ENCODE measurements at regions not wholly inside any gene's neighbourhood (a gene's known extent, or its start where the extent isn't known, plus 50 kb on each side); places are given as distances from the start of the nearest gene placed in this dataset.
"Not testable (repeated sequence)": the region's sequence is repeated elsewhere in the genome, so short reads cannot be mapped to it uniquely, and the experiment has no call there.

DNA sequence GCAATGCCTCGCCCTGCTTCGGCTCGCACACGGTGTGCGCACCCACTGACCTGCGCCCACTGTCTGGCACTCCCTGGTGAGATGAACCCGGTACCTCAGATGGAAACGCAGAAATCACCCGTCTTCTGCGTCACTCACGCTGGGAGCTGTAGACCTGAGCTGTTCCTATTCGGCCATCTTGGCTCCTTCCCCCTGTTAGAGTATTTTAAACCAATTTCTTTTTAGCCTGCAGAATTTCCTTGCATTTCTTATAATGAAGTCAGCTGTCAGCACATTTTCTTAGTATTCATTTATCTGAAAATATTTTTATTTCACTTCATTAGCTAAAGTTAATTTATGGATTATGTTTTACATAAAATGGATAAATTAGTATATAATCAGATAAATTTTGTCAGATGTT, 288.8 kb downstream of the LIG4 start:
- not testable (repeated sequence) for FAIRE-seq; DNase-seq (ENCODE audit: low spot score)

DNA sequence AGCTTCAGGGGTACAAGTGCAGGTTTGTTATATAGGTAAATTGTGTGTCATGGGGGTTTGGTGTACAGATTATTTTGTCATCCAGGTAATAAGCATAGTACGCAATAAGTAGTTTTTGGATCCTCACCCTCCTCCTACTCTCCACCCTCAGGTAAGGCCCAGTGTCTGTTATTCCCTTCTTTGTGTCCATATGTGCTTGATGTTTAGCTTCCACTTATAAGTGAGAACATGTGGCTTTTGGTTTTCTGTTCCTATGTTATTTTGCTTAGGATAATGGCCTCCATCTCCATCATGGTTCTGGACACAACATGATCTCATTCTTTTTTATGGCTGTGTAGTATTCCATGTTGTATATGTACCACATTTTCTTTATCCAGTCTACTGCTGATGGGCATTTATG, 298.4 kb downstream of the LIG4 start:
- DNase-seq (ENCODE audit: low spot score); FAIRE-seq: not testable (repeated sequence)

DNA sequence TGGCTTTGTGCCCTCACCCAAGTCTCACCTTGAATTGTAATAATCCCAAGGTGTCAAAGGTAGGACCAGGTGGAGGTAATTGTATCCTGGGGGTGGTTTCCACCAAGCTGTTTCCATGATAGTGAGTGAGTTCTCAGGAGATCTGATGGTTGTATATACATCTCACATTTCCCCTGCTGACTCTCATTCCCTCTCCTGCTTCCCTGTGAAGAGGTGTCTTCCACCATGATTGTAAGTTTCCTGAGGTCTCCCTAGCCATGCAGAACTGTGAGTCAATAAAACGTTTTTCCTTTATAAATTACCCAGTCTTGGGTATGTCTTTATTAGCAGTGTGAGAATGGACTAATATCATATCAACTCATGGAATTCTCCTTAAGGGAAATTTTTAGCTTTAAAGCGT, 302.6 kb downstream of the LIG4 start:
- FAIRE-seq (no peak), DNase-seq (ENCODE audit: low spot score) (no peak)

DNA sequence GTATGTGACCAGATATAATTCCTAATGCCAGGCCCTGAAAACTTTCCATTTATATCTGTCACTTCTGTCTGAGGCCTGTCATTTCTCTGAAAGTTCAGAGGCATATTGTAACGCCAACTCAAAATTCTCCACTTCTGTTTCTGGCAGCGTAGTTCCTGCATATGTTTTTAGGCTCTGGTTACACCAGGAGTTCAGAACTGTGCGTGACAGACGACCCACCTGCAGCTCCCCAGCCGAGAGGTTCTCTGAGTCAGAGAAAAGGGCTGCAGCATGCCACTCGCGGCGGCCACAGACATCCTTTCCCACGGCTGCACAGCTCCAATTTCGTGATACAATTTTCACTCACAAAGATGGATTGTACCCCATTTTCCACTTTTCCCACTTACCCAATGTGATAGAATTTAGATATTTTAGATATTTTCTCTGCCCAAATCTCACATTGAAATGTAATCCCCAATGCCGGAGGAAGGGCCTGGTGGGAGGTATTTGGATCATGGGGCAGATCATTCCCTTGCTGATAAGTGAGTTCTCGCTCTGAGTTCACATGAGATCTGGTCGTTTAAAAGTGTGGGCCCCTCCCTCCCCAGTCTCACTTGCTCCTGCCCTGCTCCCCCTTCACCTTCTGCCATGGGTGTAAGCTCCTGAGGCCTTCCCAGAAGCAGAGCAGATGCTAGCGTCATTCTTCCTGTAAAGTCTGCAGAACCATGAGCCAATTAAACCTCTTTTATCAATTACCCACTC, 308.1 kb downstream of the LIG4 start:
- FAIRE-seq (no peak), DNase-seq (ENCODE audit: low spot score) (no peak)

DNA sequence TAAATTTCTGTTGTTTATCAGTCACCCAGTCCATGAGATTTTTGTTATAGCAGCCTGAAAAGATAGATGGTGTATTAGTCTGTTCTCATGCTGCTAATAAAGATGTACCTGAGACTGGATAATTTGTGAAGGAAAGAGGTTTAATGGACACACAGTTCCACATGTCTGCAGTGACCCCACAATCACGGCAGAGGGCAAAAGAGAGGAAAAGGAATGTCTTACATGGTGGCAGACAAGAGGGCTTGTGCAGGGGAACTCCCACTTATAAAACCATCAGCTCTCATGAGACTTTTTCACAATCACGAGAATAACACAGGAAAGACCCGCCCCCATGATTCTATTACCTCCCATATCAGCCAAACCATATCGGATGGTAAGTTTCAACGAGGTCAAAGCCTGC, 309.2 kb downstream of the LIG4 start:
- DNase-seq (ENCODE audit: low spot score) (no peak), FAIRE-seq (no peak)

DNA sequence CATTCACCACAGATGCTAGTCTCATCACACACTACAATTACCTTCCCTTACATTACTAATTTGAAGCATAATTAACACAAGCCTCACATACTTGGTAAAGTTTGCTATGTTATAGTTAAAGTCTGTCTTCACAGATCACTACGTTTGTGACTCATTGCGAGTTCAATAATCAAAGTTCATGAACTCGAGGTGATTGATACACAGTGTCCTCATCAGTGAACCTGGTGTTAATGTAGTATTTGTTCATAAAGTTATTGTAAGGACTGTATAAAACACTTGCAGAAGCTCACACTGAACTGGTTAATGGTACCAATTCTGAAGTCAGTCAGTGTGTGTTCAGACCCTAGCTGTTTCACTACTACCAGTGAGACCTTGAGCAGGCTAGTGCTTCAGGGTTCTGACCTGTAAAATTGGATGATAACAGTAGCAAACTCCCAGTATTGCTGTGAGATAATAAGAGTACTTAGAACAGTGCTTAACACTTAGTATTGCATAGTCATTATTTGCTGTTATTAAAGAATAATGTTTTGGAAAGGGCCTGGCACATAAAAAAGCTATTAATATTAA, 313.3 kb downstream of the LIG4 start:
- DNase-seq (ENCODE audit: low spot score) (no peak), FAIRE-seq (no peak)

DNA sequence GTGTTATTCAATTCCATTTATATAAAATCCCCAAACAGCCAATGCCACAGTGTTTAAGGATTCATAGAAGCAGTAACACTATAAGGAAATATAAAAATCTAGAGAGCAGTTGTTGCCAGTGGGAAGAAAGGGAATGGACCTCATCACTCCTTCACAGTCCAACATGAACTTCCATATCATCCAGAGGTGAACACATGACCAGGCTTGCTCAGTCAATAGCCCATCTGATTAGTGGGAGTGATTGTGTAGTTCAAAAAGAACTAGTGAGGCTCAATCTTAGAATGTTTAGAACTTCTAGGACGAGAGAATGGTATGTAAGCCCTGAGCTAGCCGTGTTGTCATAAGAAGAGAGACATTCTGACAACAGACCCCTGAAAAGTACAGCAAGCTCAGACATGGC, 314.1 kb downstream of the LIG4 start:
- DNase-seq (ENCODE audit: low spot score) (no peak), FAIRE-seq (no peak)

DNA sequence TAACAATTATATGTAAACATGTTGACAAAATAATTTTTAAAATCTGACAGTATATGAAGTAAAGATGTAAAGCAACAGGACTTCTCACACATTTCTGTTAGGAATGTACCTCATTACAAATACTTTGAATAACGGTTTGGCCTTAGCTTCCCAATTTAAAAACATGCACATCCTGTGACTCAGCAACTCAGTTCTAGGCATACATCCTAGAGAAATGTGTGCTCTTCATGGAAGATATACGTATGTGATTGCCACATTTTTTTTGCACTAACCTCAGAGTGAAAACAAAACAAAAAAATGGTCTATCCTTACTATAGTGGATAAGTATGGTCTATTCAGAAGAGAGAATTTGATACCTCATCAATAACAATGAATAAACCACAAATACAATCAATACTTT, 314.6 kb downstream of the LIG4 start:
- FAIRE-seq (no peak), DNase-seq (ENCODE audit: low spot score) (no peak)

DNA sequence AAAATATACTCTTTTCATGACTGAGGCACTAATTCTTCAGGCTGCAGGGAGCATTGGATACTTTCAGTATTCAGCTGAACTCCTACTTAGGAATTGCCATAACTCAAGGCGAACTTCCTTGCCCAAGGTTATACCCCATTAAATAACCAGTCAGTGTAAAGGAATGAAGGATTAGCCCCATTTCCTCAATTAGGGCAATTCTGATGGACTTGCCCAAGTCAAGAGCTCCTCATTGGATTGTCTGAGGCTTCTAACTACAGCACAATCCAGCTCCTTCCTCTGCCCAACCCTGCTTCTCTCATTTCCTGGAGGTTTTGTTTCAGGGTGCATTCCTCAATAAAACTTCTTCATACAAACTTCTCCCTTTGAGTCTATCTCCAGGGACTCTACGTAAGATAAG, 329.2 kb downstream of the LIG4 start:
- no peak for FAIRE-seq
- DNase-seq (ENCODE audit: low spot score), result no peak

DNA sequence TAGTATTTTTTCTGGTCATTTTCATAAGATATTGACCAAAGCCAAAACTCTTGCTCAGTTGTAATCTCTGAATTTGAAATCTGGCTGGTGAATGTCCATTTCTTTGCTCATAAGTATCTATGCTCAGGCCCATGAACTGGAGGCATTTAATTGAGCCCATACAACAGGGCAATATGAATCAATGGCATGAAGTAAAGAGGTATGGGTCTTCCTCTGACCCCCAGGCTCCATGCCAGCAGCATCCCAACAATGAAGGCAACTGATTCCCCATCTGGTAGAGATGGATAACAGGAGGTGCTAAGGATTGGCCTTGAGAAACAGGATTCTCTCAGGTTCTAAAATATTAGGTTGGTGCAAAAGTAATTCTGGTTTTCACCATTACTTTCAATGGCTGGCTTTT, 330.8 kb downstream of the LIG4 start:
- no peak for FAIRE-seq

DNA sequence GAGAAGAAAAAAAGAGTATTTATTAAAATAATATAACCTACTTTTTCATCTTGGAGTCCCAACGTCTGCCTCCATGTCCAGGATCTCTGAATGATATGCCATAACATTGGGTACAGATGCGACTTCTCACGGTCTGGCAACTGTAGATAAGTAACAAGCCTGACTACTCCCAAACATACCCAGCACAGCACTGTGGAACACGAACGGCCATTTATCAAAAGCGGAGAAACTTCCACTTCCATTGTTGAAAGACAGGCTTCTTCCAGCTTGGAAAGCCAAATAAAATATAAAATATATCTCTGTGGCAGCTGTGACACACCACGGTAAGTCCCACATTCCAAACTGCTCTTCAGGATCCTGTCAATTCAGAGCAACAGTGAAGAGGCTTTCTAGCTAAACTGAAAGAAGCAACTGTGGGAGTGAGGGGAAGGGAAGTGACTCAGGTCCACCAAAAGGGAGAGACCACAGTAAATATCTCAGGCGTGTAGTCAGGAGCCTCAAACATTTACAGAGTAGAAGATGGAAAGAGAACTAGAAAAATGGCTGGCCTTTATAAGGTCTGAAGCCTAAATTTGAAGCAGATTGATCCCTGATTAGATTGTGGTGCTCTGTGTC, 331.7 kb downstream of the LIG4 start:
- no peak for FAIRE-seq
- peak; percentile 57 for DNase-seq (ENCODE audit: low spot score)

More for the DNA sequence above, 330.8 kb downstream of the LIG4 start:
- DNase-seq (ENCODE audit: low spot score), result no peak

DNA sequence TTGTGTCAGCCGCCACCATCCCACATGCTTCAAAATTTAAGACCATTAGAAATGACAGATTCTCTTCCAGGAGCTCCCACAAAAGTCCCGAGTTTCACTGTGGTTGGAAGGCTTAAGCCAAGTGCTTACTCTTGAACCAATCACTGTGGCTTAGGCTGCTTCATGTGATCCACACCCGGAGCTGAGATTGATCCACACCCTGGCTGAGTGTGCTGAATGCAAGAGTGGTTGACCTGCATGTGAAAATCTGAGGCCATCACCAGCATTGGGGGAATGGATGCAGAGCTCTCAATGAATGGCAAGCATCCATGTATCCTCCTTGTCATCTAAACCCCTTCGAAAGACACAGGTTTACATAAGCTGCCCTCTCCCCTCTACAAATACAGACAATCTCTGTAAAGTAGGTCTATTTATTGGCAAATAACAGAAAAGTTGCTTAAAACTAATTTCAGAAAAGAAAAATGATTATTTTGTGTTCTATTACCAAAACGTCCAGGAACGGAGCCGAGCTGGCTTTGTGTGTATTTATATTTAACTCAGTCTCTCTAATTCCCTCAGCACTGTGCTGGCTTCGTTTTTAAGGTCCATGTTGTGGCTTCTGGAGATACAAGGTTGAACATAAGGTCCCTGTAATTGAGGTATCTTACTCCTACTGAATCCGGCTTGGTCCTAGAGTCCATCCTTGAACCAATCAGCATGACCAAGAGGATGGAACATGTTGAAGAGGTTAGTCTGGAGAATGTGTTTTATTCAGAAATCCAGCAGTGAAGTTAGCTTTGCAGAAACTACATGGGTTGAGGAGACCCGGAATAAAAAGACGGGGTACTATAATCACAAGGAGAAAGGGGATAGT, 332.4 kb downstream of the LIG4 start:
- FAIRE-seq (no peak), DNase-seq (ENCODE audit: low spot score) (no peak)

DNA sequence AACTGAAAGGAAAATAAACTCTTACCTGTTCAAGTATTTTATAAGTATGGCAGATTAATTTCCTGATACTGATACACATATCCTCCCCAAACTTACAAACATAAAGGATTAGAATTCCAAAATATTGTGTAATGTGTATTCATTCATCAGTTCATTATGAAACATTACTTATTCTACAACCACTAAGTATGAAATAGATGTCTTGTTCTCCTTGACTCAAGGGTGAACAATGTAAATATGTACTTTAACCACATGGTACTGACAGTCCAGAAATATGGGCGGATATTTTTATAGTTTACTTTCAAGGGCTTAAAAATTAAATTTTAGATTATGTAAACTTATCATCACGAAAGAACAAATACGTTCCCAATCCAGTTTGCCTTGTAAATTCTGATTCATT, 334.0 kb downstream of the LIG4 start:
- DNase-seq (ENCODE audit: low spot score) (no peak), FAIRE-seq (no peak)

DNA sequence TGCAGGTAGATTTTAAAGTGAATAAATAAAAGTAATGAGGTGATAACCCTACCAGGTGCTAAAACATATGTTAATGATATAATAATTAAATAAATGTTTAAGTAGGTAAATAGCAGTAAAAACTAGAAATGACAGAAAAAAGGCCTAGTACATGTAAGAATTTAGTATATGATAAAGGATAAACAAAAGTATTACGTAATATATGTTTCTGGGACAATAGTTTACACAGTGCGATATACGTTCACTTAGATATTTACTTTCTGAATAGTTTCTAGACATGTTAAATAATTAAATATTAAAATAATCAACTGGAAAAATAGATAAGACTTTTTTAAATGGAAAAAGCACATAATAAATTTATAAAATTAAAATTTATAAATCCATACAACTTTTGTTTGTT, 340.9 kb downstream of the LIG4 start:
- FAIRE-seq, result no peak
- DNase-seq (ENCODE audit: low spot score), result no peak

DNA sequence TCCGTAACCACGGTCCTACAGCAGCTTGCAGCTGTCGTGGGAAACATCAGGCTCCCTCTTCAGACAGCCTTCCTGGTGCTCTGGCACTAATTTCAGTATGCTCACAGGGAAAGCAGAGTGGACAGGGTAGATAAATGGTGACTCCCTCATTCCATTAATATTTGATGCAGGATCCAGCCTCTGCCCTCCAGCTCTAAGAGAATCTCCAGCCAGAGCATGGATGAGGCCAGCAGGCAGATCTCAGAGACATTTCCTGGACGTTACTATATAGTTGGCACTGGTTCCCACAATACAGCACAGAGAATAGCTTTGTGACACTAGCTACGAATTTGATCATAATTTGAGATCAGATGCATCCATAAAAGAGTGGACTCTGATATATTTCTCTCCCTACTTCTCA, 341.4 kb downstream of the LIG4 start:
- DNase-seq (ENCODE audit: low spot score), result no peak

DNA sequence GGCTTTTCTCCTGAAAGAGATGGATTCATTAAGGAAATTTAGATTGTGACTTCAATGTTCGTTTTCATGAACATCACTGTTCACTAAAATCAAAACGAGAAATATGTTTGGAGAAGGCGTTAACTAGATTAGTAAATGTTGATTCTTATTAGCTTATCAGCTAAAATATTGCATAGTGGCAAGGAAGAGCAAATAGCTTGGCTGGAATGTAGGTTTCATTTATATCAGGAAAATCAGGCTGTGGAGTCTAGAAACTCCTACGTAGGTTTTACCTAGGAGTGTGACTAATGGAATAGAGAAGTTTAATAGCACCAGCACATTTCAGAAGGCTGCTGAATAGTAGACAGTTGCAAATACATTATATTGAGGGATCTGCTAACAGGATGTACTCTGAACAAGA, 344.9 kb downstream of the LIG4 start:
- DNase-seq (ENCODE audit: low spot score) (no peak), FAIRE-seq (no peak)

More for the DNA sequence above, 341.4 kb downstream of the LIG4 start:
- no peak for FAIRE-seq

DNA sequence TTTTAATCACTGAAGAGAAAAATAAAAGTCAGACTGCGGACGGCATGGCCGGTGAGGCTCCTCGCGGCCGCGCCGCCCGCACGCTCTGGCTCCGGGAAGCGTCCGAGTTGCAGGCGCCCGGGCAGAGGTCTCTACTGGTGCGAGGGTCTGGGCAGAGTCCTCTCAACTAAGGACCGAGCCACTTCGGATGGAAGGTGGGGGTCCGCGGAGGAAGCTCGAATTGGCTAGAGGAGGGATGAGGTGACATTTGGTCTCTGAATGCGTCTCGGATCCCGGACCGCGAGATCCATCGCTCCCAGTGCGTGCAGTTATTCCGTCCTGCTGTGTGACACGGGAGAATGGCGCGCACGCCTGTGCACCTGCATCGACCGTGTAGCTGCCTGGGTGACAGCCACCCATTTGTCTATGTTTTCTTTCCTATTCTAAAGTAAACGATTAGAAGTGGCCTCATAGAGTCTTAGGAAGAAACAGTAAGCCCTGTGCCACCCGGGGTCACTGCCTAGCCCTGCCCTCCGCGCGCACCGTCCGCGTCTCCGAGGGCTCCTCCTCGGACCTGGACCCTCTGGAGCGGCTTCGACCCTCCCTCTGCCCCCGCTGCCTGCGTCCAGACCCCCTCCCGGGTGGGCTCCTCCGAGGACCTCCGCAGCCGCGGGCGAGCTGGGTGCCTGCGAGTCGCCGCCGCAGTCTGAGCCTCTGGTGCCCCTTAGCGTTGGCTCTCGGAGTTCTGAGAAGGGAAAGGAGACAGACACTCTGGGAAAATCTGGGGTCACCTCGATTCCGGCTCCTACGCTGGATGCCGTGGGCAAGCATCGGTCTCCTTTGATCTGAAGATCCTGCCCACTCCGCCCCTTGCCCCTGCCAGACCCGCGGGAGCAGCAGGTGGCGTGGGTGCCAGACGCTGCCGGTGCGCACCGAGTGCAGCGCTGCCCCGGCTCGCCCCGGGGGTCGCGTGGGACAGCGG, 347.4 kb downstream of the LIG4 start:
- FAIRE-seq (no peak), DNase-seq (ENCODE audit: low spot score) (peak; percentile 69)

DNA sequence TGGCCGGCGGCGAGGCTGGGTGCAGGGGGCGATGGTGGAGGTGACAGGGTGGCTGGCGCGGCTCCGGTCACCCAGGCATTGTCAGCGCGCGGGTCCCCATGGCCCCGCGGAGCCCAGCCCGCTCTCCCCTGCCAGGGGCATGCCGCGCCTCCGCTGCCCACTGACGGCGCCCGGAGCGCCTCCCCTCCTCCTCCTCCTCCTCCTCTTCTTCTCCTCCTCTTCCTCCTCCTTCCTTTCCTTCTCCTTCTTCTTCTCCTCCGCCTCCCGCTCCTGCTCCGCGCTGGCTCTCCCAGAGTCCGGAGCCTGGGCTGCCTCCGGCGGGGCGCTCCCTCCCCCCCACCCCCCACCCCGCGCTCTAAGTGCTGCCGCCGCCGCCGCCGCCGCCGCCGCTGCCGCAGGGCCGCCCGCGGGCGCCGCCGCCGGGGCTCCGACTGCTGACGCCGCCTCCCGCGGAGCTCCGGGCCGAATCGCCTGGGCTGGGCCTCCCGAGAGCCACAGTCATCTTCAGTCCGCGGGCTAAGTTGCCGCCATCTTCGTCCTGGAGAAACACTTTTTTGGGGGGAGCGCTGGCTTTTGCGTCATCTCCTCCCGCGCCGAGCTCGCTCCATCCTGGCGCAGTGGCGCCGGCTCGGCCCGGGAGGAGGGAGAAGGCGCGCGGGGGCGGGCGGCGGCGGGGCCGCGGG, 348.3 kb downstream of the LIG4 start:
- DNase-seq (ENCODE audit: low spot score), result peak; percentile 62
- no peak for FAIRE-seq

DNA sequence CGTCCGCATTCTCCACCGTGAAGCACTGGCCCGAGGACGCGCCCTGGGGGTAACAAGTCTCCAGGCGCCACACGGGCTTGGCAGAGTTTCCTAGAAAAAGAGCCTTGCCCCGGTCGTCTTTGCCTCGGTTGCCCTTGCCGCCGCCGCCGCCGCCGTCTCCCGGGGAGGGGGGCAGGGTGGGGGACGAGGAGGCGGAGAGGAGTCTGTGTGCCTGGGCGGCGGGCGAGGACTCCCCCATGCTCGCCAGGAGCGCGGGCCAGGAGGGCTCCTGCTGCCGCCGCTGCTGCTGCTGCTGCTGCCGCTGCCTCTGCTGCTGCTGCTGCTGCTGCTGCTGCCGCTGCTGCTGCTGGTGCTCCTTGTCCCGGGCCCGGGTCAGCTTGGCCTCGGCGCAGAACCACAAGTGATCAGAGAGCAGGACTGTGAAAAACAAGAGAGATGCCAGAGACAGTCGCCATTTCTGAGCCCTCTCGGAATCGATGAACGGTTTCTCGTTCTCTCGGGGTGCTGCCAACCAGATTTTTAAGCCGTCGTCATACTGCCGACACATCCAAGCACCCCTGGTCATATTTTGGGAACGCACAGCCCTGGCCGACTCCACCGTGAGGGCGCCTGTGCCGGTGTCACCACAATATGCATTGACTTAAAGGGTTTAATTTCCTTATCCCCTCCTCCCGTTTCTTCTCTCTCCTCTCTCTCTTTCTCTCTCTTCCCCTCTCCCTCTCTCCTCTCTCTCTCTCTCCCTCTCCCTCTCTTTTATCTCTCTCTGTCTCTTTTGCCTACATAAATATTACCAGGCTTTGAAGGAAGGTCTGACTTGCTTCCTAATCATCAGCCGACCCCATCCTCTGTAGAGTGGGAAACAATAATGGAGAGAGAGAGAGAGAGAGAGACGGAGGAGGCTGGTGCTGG, 349.1 kb downstream of the LIG4 start:
- DNase-seq (ENCODE audit: low spot score), result peak; percentile 32
- FAIRE-seq, result no peak
